Superior temporal gyrus (tissue), 1 donor: ENCODE measurements at regions not wholly inside any gene's neighbourhood (a gene's known extent, or its start where the extent isn't known, plus 50 kb on each side); places are given as distances from the start of the nearest gene placed in this dataset.

Experiments used
- DNase-seq: peaks from one replicate; pipeline ENCODE4 v3.0.0-alpha.2; 2016; ENCODE audit errors: extremely low spot score

DNA sequence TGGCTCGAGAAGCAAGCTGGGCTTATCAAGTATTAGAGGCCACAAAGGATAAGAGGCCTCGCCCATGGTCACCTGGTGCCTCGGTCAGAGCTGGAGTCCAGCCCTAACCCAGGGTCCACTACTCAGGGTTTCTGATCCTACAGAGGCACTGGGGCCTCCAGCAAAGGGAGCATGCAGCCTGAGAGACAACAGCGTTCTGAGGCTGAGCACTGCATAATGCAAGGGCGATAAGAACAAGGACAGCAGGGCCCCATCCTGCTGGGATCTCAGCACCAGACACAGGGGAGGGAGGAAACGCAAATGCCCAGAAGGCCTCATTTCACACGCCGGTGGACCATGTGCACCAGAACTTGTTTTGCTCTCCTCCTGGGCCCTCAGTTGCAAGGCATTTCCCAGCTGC is 63.0 kb downstream of the C5orf15 start:
- DNase-seq: no peak

DNA sequence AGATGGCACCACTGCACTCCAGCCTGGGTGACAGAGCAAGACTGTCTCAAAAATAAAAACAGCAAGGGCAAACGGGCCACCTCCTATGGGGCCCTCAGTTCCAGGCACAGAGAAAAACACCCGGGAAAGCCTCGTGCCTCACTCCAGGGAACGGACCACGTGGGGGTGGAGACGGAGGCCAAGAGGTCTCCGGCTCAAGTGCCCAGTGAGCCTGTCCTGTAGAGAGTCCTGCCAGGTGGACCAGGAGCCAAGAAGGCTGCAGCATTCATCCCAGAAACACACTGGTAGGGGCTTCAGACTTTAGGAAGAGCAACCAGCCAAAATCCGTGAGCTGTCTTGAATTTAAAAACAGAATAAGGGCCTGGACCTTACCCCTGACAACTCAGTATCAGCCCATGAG is 63.8 kb downstream of the C5orf15 start:
- DNase-seq: no peak

DNA sequence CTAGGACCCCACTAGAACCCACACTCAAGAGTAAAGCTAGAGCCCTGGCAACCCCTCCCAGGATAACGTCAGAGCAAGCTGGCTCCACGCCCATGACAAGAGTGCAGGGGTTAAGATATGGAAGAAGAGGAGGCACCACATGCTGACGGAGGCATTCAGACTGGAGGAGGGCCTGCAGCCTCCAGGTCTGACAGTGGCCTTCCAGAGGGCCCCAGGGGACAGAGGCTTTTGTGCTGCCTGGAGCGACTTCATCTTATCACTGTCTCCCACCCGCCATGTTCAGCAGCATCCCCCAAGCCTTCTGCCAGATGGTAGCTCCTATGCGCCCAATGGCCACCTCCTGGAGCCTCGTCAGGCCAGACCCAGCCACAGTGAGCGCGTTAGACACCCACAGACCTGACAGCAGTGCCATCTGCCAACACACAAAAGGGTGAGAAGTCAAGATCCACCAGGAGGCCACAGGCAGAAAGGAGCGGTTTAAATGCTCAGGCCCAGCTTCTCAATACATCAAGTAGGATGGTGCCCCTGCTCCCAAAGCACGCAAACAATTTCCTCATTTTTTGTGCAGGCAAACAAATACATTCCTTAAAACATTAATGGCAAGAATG is 65.8 kb downstream of the C5orf15 start:
- no peak for DNase-seq

DNA sequence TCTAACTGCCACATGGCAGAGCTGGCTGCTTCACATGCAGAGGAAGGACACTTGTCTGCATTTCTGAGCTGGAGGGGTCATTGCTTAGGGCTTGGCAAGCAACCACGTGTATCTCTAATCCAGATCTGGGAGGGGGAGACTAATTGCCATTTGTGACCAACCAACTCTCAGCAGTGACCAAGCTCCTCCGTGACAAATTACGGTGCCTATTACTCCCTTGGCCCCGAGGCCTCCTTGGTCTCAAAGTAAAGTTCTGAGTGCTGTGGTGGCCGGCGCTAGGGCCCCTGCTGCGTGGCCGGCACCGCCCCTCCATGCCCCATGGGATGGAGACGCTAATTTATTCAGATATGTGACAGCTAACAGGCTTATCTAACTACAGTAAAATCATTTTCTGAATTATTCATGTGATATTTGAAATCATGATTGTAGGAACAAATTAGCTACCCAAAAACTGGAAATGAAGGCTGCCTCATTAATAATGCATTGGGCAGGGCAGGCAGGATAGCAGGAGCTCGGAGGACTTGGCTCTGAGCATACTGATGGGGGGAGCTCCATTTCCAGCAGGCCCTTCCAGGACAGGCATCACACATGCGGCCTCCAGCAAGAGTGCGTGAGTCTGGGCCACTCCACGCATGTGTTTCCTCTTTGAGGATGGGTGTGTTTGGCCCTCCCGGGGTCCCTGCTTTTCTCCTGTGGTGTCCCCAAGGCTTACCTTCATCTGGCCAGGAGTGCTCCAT is 67.7 kb downstream of the C5orf15 start:
- no peak for DNase-seq

DNA sequence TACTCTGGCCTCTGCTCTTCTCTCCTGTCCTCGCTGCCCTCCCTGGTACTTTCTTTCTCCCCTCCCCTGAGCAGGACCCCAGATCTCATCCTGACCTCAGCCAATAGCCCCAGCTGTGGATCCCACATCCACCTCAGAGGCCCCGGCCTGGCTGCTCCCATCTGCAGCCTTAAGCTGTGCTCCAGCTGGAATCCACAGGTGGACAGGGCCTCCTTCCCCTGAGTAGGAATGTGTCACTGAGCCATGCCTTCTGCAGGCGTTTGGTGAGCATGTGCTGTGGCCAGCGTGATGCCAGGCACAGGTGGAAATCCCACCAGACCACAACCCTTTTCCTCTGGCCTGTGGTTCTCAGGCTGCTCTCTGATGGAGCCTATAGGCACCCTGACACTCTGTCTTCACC is 68.9 kb downstream of the C5orf15 start:
- no peak for DNase-seq

DNA sequence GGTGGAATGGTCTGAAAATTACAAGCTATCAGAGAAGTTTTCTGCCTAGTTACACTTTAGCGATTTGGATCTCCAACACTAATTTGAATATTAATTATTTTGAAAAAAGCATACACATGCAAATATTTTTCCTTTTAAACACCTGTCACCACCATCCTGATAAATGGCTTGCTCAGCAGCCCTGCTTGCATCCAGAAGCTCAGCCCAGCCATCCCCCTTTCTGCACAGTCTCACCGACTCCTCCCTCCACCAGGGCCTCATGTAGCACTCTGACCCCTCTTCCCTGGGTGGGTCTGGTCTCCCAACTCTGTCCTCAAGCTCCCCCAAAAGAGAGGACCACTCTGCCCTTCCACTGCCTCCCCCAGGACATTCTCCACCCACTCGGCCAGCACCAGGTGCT is 70.0 kb downstream of the C5orf15 start:
- DNase-seq: no peak

DNA sequence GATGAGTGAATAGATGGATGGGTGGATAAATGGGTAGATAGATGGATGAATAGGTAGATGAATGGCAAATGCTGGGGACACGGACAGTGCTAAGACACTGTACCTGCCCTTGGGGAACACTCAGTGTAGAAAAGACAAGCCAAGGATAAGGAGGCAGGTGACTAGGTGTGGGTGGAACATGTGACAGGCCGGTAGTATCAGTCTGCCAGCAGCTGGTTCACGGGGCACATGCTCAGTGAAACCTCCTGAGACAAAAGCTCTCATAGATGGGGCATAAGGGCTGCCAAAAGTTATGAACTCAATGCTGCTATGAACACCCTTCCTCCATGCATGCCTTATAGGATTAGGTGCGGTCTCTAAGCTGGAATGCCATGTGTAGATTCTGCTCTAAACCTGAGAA is 71.0 kb downstream of the C5orf15 start:
- no peak for DNase-seq

DNA sequence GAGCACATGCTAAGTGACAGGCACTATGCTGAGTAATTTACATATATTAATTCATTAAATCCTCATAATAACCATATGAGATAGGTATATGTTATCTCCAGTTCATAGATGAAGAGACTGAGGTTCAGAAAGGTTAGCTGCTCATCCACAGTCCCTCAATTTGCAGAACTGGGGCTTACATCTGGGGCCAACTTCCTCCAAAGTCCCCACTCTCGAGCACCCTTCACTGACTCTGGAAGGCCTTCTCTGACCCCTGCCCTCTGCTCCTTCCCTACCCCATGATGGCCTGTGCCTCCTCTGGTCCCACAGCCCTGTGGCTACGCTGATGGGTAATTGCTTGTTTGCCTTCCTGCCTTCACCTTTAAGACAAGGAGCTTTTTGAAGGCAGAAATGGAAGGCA is 71.6 kb downstream of the C5orf15 start:
- no peak for DNase-seq

DNA sequence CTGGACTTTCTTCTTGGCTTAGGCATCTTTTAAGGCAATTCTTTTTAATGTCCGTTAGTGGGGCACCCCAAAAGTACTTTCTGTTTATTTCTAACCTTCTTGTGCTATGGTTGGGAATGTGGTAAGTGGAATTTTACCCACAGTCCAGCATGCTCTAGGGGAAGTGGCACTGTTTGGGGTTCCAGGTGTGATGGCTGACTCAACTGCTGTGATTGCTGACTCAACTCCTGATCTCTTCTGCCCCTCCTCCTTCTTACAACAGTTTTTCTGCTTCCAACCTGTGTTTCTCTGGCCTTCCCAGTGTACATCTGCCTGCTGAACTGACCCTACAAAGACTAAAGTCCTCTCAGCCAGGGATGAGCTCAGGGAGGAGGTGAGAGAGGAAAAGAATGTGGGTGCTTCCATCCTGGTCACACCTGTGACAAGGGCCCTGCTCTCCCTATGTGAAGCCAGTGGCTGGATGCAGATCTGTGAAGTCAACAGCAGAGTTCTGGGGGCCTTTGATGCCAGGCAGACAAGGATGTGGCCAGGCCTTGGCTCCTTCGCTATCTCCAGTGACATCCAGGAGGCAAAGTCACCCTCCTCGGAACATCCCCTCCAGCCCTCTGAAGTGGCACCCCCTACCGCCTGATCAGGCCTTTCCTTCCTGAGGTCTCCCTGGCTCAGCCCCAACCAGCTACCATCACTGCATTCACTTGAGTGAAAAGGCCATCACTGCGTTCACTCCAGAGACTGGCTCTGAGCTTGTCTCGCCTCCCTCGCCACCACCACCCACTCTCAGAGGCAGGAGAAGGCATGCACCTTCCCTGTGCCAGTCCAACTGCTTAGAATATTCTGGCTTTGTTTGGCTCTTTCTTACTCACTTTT is 72.2 kb downstream of the C5orf15 start:
- no peak for DNase-seq

DNA sequence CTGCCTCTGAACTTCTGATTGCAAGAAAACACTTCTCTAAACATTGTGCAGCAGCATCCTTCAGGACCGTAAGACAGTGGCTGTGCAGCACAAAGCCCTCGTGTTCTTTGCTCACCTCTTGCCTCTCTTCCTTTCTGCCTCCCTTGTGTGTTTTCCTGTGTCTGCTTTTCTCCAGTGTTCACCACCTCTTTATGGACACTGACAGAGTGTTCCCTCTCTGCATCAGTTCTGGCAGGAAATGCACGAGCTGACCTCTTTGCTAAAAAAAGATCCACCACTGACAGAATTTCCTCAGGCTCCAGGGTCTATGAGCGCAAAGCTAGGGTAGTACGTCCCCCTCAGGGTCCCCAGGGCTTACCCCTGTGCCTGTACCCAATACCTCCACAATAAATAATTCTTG is 74.3 kb downstream of the C5orf15 start:
- no peak for DNase-seq

DNA sequence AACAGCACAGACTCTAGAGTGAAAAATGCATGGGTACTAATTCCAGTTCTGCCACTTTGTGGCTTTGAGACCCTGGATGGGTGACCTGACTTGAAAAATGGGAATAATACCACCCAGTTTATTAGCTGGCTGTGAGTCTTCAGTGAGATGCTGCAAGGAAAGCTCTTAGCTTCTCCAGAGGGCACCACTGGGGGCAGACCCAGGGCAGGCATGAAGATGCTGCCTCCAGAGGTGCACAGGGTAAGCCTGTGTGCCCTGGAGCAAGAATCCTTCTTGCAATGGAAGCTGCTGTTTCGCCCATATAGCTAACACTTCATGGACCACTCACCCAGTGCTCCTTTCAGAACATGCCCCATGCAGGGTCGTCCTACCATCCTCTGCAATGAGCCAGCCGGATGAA is 75.7 kb downstream of the C5orf15 start:
- DNase-seq: no peak

DNA sequence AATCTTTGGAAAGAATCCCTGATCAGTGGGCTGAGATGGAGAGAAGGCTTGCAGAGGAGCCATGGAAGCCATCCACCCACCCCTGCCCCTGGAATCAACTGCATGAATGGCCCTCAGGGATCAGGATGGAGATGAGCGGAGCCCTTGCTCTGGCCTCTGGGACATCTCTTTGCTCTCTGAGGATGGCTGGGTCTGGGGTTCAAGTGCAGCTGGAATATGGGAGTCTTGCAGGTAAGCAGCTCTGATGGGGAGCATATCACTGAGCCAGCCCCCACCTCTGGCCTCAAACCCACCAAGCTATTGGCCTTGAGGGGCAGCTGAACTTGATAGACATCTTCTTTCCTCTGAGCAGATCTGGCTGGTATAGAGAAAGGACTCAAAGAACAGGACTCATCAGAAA is 76.1 kb downstream of the C5orf15 start:
- no peak for DNase-seq

DNA sequence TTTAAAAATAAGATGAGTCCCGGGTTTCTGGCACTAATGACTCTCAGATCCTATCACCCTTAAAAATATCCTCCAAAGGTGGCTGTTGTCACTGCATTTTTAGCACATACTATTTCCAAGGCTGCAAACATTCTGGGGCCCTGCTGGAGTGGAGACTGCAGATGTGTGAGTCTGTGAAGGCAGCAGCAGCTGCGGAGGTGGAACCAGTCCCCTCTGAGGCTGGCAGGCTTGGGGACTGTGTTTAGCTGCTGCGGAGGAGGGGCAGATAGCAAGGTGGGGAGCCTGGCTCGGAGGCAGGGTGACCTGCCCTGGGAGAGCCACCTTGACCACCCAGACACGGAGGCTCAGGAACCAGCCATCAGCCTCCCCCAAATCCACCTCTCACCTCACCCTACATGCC is 77.0 kb downstream of the C5orf15 start:
- DNase-seq: peak; percentile 50

DNA sequence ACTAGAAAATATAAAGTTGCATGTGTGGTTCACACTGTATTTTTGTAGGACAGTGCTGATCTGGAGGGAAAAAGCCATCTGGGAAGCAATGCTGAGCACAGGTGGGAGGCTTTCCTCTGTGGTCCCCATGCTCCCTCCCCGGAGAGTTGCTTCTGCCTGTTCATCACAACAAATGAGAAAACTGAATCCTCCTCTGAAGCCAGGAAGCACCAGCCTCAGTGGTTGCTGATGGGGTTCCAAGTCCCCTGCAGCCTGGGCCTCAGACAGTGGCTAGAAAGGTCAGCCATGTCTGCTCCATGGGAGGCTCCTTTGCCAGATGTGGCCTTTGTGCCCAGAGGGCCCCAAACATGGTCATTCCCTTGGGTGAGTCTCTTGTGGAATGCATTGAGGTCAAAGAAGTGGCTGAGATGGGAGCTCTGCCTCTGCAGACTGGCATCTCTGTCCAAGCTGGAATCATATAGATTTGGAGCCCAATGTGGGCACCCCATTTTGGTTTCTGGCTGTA is 77.6 kb downstream of the C5orf15 start:
- DNase-seq: no peak

DNA sequence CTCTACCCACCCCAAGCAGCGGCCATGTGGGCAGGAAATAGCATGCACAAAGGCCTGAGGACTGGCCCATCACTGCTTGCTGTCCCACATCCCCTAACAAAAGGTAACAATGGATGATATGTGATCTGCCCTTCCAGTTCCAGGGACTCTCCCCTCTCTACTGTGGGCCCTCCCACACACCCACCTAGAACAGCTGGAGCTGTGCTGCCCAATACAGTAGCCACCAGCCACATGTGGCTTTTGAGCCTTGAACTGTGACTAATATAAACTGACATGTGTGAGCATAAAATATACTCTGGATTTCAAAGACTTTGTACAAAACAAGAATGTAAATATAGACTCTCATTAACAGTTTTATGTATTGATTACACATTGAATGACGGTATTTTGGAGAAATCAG is 78.1 kb downstream of the C5orf15 start:
- DNase-seq: no peak

DNA sequence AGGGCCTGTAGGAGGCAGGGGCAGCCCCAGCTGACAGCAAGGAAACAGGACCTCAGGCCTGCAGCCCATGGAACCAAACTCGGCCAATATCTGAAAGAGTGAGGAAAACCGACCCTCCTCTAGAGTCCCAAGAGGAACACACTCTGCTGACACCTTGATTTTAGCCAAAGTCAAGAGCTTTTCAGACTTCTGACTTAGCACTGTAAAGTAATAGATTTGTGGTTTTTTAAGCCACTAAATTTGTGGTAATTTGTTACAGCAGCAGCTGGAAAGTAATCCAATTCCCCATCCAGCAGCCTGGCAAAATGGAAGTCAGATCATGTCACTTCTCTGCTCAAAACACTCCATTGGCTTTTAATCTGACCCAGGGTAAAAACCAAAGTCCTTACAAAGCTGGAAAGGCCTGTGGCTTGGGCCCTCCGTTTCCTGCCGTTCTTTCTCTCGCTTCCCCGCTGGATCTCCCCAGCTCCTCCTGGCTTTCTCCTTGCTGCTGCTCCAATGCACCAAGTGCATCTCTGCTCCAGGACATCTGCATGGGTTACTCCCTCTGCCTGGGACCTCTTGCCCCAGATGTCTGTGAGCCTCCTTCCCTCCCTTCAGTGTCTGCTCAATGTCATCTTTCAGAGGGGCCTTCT is 79.0 kb downstream of the C5orf15 start:
- DNase-seq: no peak

DNA sequence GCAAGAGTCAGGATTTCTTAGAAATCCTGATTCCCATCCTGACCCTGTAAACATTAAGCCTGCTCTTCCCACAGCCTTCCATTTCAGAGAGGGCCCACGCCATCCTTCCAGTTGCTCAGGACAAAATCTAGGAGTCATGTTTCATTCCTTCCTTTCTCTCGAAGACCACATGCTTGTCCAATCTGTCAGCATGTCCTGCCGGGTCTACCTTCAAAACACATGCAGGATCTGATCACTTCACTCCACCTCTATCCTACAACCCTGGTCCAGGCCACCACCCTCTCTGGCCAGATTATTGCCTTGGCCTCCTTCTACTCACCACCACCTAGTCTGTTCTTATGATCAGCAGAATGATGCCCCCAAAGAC is 79.8 kb downstream of the C5orf15 start:
- no peak for DNase-seq

DNA sequence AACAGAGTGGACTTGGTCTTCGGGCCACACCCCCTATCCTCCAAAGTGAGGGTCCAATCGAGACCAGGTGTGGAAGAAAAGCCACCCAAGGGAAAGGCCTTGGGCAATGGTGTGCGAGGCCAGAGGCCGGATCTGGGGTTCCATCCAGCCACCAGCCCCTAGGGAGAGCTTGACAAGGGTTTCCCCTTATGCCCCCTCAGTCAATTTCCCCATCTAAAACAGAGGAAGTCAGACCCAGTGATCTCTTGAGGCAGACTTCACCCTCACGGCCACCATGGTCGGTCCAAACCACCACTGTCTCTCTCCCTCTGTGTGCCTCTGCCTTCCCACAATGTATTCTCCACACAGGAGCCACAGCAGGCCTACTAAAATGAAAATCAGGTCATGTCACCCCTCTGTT is 82.9 kb downstream of the C5orf15 start:
- no peak for DNase-seq

DNA sequence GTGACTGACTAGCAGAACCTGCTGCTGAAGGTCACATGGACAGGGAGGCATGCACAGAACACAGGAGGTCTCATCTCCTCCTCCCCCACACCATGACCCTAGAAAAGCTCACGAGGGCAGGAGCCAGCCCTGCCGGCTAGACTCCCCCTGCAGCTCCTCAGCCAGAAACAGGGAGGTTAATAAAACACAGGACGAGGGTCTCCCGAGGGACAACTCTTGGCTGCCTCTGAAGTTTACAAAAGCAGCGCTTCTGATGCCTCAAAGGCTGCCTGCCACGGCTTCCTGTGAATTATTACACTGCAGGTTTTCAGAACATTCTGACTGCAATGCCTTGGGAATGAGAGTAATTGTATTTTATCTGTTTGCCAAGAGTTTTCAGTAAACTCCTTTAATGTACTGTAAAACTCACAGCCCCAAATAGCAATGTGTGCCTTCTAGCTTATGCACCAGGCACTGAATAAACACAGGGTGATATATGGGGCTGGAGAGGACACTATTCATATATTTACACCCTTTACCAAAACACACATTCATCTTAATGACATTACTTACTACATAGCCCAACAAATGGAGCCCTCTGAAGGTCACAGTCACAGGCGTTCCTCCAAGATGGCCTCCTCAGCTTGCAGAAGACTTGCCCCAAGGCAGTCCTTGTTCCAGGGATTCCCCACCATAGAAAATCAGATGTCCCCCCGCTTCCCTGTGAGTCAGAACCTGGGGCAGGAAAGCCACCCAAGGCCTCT is 83.7 kb downstream of the C5orf15 start:
- DNase-seq: no peak

DNA sequence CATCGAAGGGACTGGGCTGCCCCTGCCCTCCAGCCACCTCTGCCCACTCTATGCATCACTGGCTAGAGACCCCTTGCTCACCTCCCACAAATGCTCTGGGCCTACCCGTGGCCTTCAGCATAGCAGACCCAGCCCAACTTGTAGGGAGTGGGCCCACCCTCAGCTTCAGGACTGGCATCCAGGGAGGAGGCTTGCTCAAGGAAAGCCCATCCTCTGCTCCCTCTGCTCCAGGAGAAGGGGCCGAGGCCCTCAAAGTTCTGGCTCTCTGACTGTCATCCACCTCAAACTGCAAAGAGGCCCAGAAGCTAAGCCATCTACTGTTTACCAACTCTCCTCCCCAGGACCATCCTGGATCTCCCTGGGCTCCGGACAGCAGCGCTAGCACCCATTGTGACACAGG is 84.5 kb downstream of the C5orf15 start:
- no peak for DNase-seq

DNA sequence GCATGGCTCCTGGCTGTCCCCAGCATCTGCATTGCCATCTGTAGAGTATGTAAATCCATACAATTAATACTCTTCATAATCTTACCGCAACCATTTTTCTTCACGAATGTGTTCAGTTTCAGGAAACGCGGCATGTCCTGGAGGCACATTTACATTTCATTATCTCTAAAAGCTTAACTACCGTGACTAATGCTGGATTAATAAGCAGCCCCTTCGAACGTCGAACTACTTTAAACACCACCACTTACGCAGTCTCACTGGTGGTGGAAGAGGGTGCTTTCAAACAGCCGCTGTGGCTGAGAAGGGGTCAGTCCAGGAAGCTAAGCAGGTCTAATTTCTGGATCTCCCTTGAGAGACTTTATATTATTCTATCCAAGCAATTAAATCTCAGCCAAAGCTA is 85.6 kb downstream of the C5orf15 start:
- no peak for DNase-seq

DNA sequence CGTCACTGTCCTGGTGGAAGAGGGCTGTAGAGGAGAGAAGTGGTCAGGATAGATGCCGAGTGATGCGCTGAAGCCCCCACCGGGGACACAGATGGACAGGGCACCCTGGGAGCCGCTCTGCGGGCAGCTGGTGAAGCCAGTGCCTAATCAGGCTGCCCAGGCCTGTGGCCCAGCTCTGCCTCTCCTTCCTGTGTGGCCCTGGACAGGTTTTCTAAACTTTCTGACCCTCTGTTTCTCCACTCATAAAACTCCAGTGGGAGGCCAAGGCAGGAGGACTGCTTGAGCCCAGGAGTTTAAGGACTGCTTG is 86.1 kb downstream of the C5orf15 start:
- no peak for DNase-seq
